ENCODE measurements at regions not wholly inside any gene's neighbourhood (a gene's known extent, or its start where the extent isn't known, plus 50 kb on each side); places are given as distances from the start of the nearest gene placed in this dataset.

DNA sequence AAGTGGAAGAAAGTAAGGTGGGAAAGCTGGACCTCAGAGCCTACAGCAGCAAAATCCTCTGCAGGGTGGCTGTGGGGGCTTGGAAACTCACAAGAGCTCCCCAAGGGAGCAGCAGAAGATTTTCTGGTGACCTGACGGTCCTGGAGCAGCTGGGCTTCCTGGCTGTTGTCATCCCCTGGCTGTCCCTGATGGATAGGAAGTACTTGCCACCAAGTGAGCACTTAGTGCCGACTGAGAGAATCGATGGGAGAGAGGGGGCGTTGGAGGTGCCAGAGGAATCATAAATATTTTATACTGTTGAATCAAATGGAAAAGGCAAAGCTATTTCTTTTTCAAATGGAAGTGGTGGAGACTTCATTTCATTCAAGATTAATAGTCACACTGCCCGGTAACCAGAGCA is 167.1 kb upstream of the ITGB1 start:
- Histone ChIP-seq H3K36me3 (ENCODE audit: control insufficient read depth in 4 of 4, insufficient read depth in 3 of 4, low read depth in 1 of 4, low read length in 3 of 4) (no peaks in the 10 kb centered on the region), H3K9ac (ENCODE audit: low read depth in 1 of 2, low read length in 2 of 2) (no peak overlapping the region), H3K27ac (ENCODE audit: low read depth in 1 of 2, low read length in 2 of 2) (peak overlapping the region; percentile 60 to 75), H3K4me3 (ENCODE audit: low read depth in 1 of 3, low read length in 3 of 3) (no peak overlapping the region), H3K4me1 (ENCODE audit: control insufficient read depth in 4 of 4, insufficient read depth in 4 of 4, low read length in 3 of 4) (peaks cover 0 to under 1% (median 0%) of the 10 kb centered on the region in 4 donors), H3K27me3 (ENCODE audit: control insufficient read depth in 4 of 4, insufficient read depth in 4 of 4, low read length in 3 of 4) (no peaks in the 10 kb centered on the region), H3K9me3 (ENCODE audit: control insufficient read depth in 4 of 4, low read length in 3 of 4) (no peaks in the 10 kb centered on the region)
- TF ChIP-seq RXRA (IDR thresholded peaks at IDR 0.05) (no peak), EGR1 (IDR thresholded peaks at IDR 0.05; ENCODE audit: low read depth in 2 of 2) (no peak), MAX (IDR thresholded peaks at IDR 0.05) (no peak), JUND (IDR thresholded peaks at IDR 0.05) (no peak), RAD21 (IDR thresholded peaks at IDR 0.05) (no peak), ZBTB33 (IDR thresholded peaks at IDR 0.05) (no peak), GABPA (IDR thresholded peaks at IDR 0.05 in 1 of 2, conservative IDR thresholded peaks at IDR 0.05 in 1 of 2) (no peak), HNF4A (conservative IDR thresholded peaks at IDR 0.05) (no peak), YY1 (IDR thresholded peaks at IDR 0.05) (no peak), REST (IDR thresholded peaks at IDR 0.05) (no peak), NR2F2 (IDR thresholded peaks at IDR 0.05) (no peak), HNF4G (IDR thresholded peaks at IDR 0.05) (no peak), FOXA1 (IDR thresholded peaks at IDR 0.05) (no peak), SP1 (IDR thresholded peaks at IDR 0.05) (no peak), TAF1 (conservative IDR thresholded peaks at IDR 0.05) (no peak), FOXA2 (IDR thresholded peaks at IDR 0.05) (no peak)
- TF ChIP-seq, protein P1, sequence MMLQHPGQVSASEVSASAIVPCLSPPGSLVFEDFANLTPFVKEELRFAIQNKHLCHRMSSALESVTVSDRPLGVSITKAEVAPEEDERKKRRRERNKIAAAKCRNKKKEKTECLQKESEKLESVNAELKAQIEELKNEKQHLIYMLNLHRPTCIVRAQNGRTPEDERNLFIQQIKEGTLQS (IDR thresholded peaks at IDR 0.05) = no peak
- TF ChIP-seq, protein P2, sequence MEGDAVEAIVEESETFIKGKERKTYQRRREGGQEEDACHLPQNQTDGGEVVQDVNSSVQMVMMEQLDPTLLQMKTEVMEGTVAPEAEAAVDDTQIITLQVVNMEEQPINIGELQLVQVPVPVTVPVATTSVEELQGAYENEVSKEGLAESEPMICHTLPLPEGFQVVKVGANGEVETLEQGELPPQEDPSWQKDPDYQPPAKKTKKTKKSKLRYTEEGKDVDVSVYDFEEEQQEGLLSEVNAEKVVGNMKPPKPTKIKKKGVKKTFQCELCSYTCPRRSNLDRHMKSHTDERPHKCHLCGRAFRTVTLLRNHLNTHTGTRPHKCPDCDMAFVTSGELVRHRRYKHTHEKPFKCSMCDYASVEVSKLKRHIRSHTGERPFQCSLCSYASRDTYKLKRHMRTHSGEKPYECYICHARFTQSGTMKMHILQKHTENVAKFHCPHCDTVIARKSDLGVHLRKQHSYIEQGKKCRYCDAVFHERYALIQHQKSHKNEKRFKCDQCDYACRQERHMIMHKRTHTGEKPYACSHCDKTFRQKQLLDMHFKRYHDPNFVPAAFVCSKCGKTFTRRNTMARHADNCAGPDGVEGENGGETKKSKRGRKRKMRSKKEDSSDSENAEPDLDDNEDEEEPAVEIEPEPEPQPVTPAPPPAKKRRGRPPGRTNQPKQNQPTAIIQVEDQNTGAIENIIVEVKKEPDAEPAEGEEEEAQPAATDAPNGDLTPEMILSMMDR (IDR thresholded peaks at IDR 0.05; ENCODE audit: low read depth, low read length, missing input control) = no peak
- WGBS = 89% methylated on average over 5 of the region's 5 CpGs
- no peak for DNase-seq (ENCODE audit: low spot score)

Data from liver (tissue), 8 donors.